ENCODE measurements at regions not wholly inside any gene's neighbourhood (a gene's known extent, or its start where the extent isn't known, plus 50 kb on each side); places are given as distances from the start of the nearest gene placed in this dataset.

- Histone ChIP-seq H3K14ac (ENCODE audit: insufficient read depth, low read length) (no peak overlapping the region), H3K79me1 (ENCODE audit: insufficient read depth, low read depth, low read length, poor library complexity, severe bottlenecking) (no peaks in the 10 kb centered on the region), H3K4me1 (ENCODE audit: insufficient read depth, low read length) (no peaks in the 10 kb centered on the region; the same call in 1 of the 2 replicates), H4K20me1 (ENCODE audit: control insufficient read depth, insufficient read depth, insufficient read length) (no peaks in the 10 kb centered on the region), H3K9ac (ENCODE audit: extremely low read depth, insufficient read length, low read length) (no peak overlapping the region), H3K4ac (ENCODE audit: low read depth, low read length) (no peak overlapping the region), H2AFZ (ENCODE audit: low read length) (no peak overlapping the region), H4K8ac (replicated peaks; ENCODE audit: insufficient read length, low read depth, low read length) (no peak overlapping the region), H2BK120ac (ENCODE audit: low read depth, low read length, poor library complexity, severe bottlenecking) (no peak overlapping the region), H3K27me3 (ENCODE audit: insufficient read depth, low read length) (no peaks in the 10 kb centered on the region), H3K79me2 (ENCODE audit: insufficient read depth, low read length) (no peaks in the 10 kb centered on the region), H3T11ph (ENCODE audit: low read length) (no peak overlapping the region), H2BK15ac (ENCODE audit: low read depth, low read length) (no peak overlapping the region), H3K4me2 (ENCODE audit: insufficient read depth, insufficient read length, low read length) (no peak overlapping the region), H2BK12ac (ENCODE audit: insufficient read length, low read depth, low read length) (no peak overlapping the region), H3K23ac (ENCODE audit: insufficient read length, low read depth, low read length) (no peak overlapping the region), H2BK5ac (ENCODE audit: insufficient read length, low read length) (no peak overlapping the region), H4K5ac (ENCODE audit: insufficient read length, low read depth, low read length) (no peak overlapping the region), H3K27ac (ENCODE audit: insufficient read length, low read depth, low read length) (no peak overlapping the region), H3K23me2 (ENCODE audit: insufficient read length, low read depth, low read length, poor library complexity, severe bottlenecking) (no peaks in the 10 kb centered on the region), H2AK5ac (ENCODE audit: insufficient read length, low read length) (no peak overlapping the region), H2BK20ac (ENCODE audit: low read depth, low read length, poor library complexity, severe bottlenecking) (no peak overlapping the region), H3K56ac (ENCODE audit: insufficient read length, low read depth, low read length) (no peak overlapping the region), H3K9me3 (ENCODE audit: control insufficient read depth, low read depth, low read length) (no peaks in the 10 kb centered on the region), H3K18ac (ENCODE audit: insufficient read length, low read depth, low read length) (no peak overlapping the region), H4K91ac (ENCODE audit: insufficient read length, low read depth, low read length) (no peak overlapping the region)
- Mint-ChIP-seq H3K27ac (no peak overlapping the region), H3K9me3 (peaks cover 0 to 3% of the 10 kb centered on the region in 2 experiments; a peak in 1 of 5 replicates), H3K4me1 (peaks cover 0 to 3% of the 10 kb centered on the region in 2 experiments; a peak in 2 of 4 replicates), H3K36me3 (ENCODE audit: insufficient read depth in 1 of 3, low read depth in 3 of 3) (no peaks in the 10 kb centered on the region), H3K27me3 (ENCODE audit: low read depth) (no peaks in the 10 kb centered on the region; the same call in 1 of the 2 replicates), H3K4me3 (no peak overlapping the region)
- no peak for TF ChIP-seq CTCF (conservative IDR thresholded peaks at IDR 0.05)
- DNase-seq: no peak
Observed at GRCh38 chr2:147709655-147710054, 135.2 kb upstream of the ACVR2A start.
